Loucy (cell line): ENCODE measurements at regions not wholly inside any gene's neighbourhood (a gene's known extent, or its start where the extent isn't known, plus 50 kb on each side); places are given as distances from the start of the nearest gene placed in this dataset.

Experiments used
- H2AFZ ChIP-seq: fragments of 200-600 bp; sonication (generic); 2 replicates; pipeline ENCODE4 v1.6.0; 2016; ENCODE audit warnings: antibody characterized with exemption, mild to moderate bottlenecking, low read length, moderate library complexity
- H3F3A ChIP-seq: fragments of 200-600 bp; 2 replicates; pipeline ENCODE4 v1.6.0; 2016; ENCODE audit warnings: antibody characterized with exemption, low read depth, mild to moderate bottlenecking
- H3K27me3 ChIP-seq: fragments of 200-600 bp; sonication (generic); 2 replicates; pipeline ENCODE4 v1.6.1; 2014; ENCODE audit warnings: low read length, mild to moderate bottlenecking; ENCODE audit not compliant: insufficient read depth, poor library complexity, severe bottlenecking
- H3K36me3 ChIP-seq: fragments of 200-600 bp; sonication (generic); 2 replicates; pipeline ENCODE4 v1.6.1; 2016; ENCODE audit warnings: low read length; ENCODE audit not compliant: insufficient read depth
- H3K4me1 ChIP-seq: fragments of 200-600 bp; sonication (generic); 2 replicates; pipeline ENCODE4 v1.5.1; 2014; ENCODE audit warnings: low read length, mild to moderate bottlenecking; ENCODE audit not compliant: insufficient read depth, poor library complexity, severe bottlenecking
- H3K4me2 ChIP-seq: fragments of 200-600 bp; sonication (generic); 2 replicates; pipeline ENCODE4 v1.6.0; 2014; ENCODE audit warnings: antibody characterized with exemption, low read length, low read depth, mild to moderate bottlenecking; ENCODE audit not compliant: poor library complexity, severe bottlenecking
- H3K4me3 ChIP-seq: fragments of 200-600 bp; sonication (generic); 2 replicates; pipeline ENCODE4 v1.5.1; 2014; ENCODE audit warnings: low read length, mild to moderate bottlenecking, mixed read lengths; ENCODE audit not compliant: poor library complexity, severe bottlenecking
- H3K79me2 ChIP-seq: fragments of 200-600 bp; sonication (generic); 2 replicates; pipeline ENCODE4 v1.6.1; 2014; ENCODE audit warnings: low read length; ENCODE audit not compliant: insufficient read depth
- H3K9ac ChIP-seq: fragments of 200-600 bp; sonication (generic); 2 replicates; pipeline ENCODE4 v1.6.0; 2014; ENCODE audit warnings: mild to moderate bottlenecking, low read depth, low read length, moderate library complexity; ENCODE audit not compliant: poor library complexity, severe bottlenecking
- H3K9me2 ChIP-seq: fragments of 200-600 bp; sonication (generic); replicated peaks from 2 replicates; pipeline ENCODE4 v1.6.1; 2016; ENCODE audit warnings: low read depth, low read length, mixed read lengths
- H3K9me3 ChIP-seq: fragments of 200-600 bp; sonication (generic); 2 replicates; pipeline ENCODE4 v1.6.1; 2014; ENCODE audit warnings: mild to moderate bottlenecking, antibody characterized with exemption, low read length, low read depth; ENCODE audit not compliant: insufficient read depth
- H4K20me1 ChIP-seq: fragments of 200-600 bp; sonication (generic); 2 replicates; pipeline ENCODE4 v1.6.0; 2014; ENCODE audit warnings: antibody characterized with exemption, low read length, mild to moderate bottlenecking; ENCODE audit not compliant: insufficient read depth, poor library complexity, severe bottlenecking
- CTCF ChIP-seq: fragments of 200-600 bp; sonication (generic); conservative IDR thresholded peaks from 2 replicates; pipeline ENCODE4 v1.5.1; 2014; ENCODE audit warnings: mild to moderate bottlenecking, antibody characterized with exemption, low read length
- EZH2phosphoT487 ChIP-seq: fragments of 200-600 bp; IDR thresholded peaks from 2 replicates; pipeline ENCODE4 v1.6.1; 2018; ENCODE audit warnings: antibody characterized with exemption, mild to moderate bottlenecking, moderate library complexity, borderline replicate concordance

DNA sequence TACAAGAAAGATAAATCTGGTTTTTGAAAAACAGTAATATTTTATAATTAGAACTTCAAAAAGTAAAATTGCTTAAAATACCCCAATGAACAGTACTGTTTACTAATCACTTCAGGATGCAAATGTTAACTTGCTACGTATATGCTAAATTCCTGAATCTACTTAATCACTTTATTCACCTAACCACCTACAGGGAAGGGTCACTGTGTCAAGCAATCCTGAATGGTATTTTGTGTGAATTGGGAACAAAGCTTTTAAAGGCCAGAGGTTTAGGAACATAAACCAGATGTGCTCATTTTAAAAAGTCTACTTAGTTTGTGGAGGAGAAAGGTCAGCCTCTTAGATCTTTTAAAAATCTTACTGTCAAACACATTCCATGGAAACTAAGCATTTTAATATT lies 1143.0 kb upstream of the ADGRL2 start:
- H3K9ac ChIP-seq, result no peak overlapping the region
- no peak overlapping the region for H3K4me2 ChIP-seq
- TF ChIP-seq EZH2phosphoT487 (no peak), CTCF (no peak)
- no peaks in the 10 kb centered on the region for H3K9me2 ChIP-seq
- no peak overlapping the region for H2AFZ ChIP-seq
- H3K4me1 ChIP-seq, result no peaks in the 10 kb centered on the region
- no peaks in the 10 kb centered on the region for H4K20me1 ChIP-seq
- H3K79me2 ChIP-seq, result no peaks in the 10 kb centered on the region
- no peaks in the 10 kb centered on the region for H3K27me3 ChIP-seq
- no peaks in the 10 kb centered on the region for H3K9me3 ChIP-seq
- no peaks in the 10 kb centered on the region for H3K36me3 ChIP-seq
- no peak overlapping the region for H3K4me3 ChIP-seq
- no peaks in the 10 kb centered on the region for H3F3A ChIP-seq

- no peaks in the 10 kb centered on the region for H3K79me2 ChIP-seq
Observed at GRCh38 chr1:80657044-80657643, 1143.6 kb upstream of the ADGRL2 start.

DNA sequence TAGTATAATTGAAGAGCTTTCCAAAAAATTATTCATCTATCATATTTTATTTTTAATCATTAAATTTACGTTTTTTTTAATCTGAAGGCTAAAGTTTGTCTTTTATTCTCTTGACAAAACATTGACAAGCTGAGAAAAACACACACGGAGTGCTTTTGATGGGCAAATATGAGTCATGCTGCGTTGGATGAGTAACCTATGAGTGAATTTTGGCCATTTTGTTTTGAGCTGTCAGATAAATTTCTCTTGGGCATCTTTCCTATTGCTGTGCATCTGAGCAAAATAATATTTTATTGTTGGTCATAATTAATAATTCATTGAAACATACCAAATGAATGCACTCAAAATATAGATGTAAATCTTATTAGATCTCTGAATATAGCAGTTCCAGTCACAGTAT lies 1144.1 kb upstream of the ADGRL2 start:
- Histone ChIP-seq H3K36me3 (no peaks in the 10 kb centered on the region), H3K4me2 (no peak overlapping the region), H4K20me1 (no peaks in the 10 kb centered on the region), H3K4me3 (no peak overlapping the region), H3K9ac (no peak overlapping the region), H3K9me3 (no peaks in the 10 kb centered on the region), H3K9me2 (no peaks in the 10 kb centered on the region), H3F3A (no peaks in the 10 kb centered on the region), H3K4me1 (no peaks in the 10 kb centered on the region), H2AFZ (no peak overlapping the region), H3K79me2 (no peaks in the 10 kb centered on the region), H3K27me3 (no peaks in the 10 kb centered on the region)
- TF ChIP-seq CTCF (no peak), EZH2phosphoT487 (no peak)

More at GRCh38 chr1:80657044-80657643, 1143.6 kb upstream of the ADGRL2 start:
- Histone ChIP-seq H3K4me3 (no peak overlapping the region), H4K20me1 (no peaks in the 10 kb centered on the region), H3K36me3 (no peaks in the 10 kb centered on the region), H3K9ac (no peak overlapping the region), H2AFZ (no peak overlapping the region), H3K9me2 (no peaks in the 10 kb centered on the region), H3F3A (no peaks in the 10 kb centered on the region), H3K27me3 (no peaks in the 10 kb centered on the region), H3K9me3 (no peaks in the 10 kb centered on the region), H3K4me1 (no peaks in the 10 kb centered on the region), H3K4me2 (no peak overlapping the region)
- no peak for TF ChIP-seq EZH2phosphoT487
- no peak for TF ChIP-seq CTCF
